HG03175 (cell line): ENCODE measurements at regions not wholly inside any gene's neighbourhood (a gene's known extent, or its start where the extent isn't known, plus 50 kb on each side); places are given as distances from the start of the nearest gene placed in this dataset.

Experiments used
- ATAC-seq: cut with Tn5 transposase; IDR thresholded peaks from one replicate; pipeline ENCODE4 v1.9.1; 2021; ENCODE audit warnings: mild to moderate bottlenecking, moderate library complexity; ENCODE audit not compliant: unreplicated experiment

GRCh38 chr5:56692359-56693219 is 122.8 kb upstream of the MAP3K1 start:
- ATAC-seq, result no peak

- ATAC-seq, result no peak
Observed at GRCh38 chr5:56688402-56688801, 126.9 kb upstream of the MAP3K1 start.

GRCh38 chr5:56686337-56687195 is 128.8 kb upstream of the MAP3K1 start:
- ATAC-seq, result peak; percentile 77

DNA sequence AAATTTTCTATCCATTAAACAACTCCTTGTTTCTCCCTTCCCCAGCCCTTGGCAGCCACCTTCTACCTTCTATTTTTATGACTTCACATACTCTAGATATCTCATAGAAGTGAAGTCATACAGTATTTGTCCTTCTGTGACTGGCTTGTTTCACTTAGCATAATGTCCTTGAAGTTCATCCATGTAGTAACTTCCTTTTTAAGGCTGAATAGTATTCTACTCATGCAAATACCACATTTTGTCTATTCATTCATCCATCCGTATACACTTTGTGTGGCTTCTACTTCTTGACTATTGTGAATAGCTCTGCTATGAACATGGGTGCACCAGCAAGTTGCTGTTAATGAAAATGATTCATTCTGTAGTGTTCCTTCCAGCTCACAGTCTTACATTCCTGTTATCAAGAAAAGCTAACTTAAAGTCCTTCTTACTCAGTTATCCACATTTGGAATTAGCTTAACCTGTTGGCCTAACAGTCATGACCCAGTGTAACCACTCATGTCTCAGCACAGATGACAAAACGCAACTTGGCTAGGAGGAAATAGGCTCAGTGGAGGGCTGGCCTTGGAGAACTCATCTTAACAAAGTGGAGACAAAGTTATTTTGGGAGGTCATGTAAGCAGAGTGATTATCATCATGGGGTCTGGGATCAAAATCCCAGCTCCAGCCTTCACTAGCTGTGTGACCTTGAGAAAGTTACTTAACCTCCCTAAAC is 129.7 kb upstream of the MAP3K1 start:
- ATAC-seq, result peak; percentile 17

DNA sequence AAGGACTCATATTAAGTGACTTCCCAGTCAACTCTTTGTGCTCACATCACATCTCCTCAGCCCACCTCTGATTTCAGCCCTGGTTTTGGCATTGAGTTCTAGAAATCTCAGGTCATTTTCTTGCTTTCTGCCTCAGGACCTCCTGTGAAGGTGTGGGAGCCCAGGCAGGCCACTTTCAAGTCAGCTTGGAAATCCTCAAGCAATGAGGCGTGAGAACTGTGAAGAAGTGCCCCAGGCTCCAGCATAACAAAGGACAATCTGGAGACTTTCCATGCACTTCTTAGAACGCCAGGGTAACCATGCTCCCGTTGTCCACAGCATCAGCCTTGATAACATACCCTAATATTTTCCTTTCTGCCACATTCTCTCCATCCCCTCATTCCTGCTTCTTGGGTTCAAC is 131.2 kb upstream of the MAP3K1 start:
- no peak for ATAC-seq

DNA sequence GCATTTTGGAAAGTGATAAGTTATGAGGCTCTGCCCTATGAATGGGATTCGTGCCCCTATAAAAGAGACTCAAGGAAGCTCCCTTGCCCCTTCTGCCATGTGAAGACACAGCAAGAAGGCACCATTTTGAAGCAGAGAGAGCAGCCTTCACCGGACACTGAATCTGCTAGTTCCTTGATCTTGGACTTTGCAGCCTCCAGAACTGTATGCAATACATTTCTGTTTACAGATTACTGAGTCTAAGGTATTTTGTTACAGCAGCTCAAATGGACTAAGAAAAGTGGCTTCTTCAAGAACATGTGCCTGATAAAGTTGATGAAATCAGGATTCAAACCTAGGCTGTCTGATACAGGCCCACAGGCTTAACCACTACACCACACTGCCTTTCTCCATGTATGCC is 131.6 kb upstream of the MAP3K1 start:
- no peak for ATAC-seq

DNA sequence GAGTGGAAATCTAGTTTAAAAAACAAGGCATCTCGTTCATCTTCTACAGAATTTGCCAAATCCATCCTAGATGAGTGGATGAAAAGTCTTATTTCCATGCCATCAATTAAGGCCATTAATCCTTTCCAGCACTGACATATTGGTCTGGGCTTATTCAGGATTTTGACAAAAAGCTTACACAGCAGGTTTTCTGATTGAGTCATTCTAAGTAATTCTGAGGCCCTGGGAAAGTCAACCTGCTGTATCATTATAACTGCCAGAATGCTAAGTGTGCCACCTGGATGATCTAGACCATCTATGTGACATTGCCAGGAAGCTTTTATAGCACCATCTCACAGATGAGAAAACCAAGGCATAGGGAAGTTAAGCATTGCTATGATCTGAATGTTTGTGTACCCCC is 132.1 kb upstream of the MAP3K1 start:
- no peak for ATAC-seq

DNA sequence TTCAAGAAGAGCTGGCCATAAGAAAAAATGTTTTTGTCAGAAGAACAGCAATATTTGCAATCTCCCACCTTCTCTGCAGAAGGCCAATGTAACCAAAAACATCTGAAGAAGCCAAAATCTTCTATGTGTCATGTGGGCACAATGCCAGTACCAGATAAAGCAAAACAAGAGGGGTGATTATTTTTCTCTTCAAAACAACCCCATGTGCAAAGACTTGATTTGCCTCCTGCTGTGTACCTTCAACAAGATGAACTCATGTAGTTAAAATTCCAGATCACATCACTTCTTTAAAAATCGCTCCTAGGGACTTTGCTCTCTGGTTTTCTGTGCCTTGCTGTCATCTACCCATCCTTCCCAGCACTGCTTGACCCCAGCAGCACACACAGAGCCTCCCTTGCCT is 134.0 kb upstream of the MAP3K1 start:
- no peak for ATAC-seq

- no peak for ATAC-seq
Observed at GRCh38 chr5:56680731-56681130, 134.6 kb upstream of the MAP3K1 start.

DNA sequence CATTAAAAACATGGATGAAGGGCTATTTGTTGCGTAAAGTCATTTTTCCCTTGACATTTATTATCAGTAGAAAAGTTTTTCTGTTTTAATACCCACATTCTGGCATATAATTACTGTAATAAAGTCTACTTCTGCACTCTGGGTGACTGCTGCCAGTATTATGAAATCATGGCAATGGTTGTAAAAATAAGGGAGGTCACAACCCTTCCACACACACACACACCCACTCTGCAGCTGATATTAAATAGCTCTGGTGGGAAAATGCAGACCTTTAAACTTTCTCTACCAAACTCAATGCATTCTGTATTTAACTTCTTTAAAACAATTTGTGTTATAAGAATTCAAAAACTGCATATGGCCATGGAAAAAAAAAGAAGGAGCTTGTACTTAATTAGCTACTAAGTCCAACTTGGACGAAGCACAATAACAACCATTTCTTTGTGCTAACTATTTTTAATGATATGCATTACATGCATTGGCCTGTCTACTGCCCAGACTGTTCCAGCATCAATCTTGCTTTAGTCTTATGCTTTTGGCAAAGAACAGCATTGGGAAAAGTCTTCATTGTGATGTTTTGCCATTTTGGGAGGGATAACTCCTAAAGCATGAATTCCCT is 137.6 kb upstream of the MAP3K1 start:
- ATAC-seq, result no peak

DNA sequence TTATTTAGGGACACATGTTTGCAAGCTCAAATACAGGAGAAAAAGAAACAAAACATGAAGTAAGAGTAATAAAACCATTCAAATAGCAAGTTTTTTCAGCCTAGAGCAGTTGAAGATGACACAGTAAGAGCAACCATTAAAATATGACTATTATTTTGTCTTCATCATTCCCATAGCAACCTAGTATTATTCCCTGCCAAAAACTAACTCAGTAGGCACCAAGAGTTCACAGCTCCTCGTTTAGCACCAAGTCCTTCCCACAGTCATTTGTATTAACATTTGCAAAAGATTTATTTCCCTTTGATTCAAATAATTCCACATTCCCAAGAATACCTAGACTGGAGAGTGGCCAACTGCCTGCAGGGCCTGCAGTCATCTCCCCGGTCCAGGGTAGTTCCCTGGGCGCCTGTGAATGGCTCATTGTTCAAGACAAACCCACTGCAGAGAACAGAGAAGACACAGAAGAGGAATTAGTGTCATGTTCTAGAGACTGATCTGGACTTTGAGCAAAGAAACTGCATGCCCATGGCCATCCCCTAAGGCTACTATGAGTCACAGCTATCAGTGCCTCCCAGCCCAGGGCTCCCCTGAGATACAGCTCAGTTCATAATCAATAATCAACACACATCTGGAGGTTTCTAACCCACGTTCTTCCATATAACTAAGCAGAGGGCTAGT is 139.1 kb upstream of the MAP3K1 start:
- peak; percentile 63 for ATAC-seq

DNA sequence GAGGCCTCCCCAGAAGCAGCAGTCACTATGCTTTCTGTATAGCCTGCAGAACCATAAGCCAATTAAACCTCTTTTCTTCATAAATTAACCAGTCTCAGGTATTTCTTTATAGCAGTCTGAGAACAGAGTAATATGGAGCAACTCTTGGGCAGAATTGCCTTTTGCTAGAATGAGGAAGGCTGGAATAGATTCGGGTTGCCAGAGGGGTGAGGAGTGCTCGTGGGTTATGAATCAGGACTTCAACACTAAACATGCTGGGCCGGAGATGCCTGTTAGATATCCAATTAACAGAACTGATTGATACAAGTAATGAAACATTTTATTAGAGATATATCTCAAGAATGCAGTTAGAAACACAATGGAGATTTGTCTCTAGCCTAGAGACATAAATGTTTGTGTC is 140.9 kb upstream of the MAP3K1 start:
- ATAC-seq, result no peak

DNA sequence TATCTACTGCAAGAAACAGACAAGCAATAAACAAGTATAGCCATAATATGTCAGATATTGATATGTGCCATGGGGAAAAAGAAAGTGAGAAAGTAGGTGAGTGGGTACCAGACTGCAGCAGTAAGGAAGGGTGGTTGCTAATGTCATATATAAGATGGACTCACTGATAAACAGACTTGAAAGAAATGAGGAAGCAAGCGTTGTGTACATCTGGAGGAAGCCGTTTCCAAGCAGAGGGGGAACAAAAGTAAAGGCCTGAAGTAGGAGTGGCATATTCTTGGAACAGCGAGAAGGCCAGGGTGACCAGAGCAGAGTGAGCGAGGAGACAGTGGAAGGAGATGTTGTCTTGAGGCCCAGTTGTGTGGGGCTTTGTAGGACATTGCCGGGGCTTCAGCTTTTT is 142.2 kb upstream of the MAP3K1 start:
- no peak for ATAC-seq

DNA sequence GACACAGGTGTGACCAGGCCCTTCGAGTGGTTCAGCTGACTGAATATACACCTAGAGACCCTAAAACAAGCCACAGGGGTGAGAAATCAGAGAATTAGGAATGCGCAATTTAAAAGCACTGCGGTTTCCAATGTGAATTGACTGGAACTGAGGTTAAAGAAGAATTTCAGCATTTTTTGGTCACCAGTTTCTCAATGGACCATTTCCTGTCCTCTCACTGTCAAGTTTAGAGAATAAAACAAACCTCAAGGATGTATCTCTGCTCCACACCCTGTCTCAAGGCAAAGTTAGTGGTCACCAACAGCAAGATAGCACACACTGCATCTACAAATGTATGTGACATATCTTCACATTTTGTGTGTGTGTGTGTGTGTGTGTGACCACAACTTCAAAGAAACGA is 143.8 kb upstream of the MAP3K1 start:
- no peak for ATAC-seq

GRCh38 chr5:56670916-56671315 is 144.4 kb upstream of the MAP3K1 start:
- ATAC-seq, result no peak

DNA sequence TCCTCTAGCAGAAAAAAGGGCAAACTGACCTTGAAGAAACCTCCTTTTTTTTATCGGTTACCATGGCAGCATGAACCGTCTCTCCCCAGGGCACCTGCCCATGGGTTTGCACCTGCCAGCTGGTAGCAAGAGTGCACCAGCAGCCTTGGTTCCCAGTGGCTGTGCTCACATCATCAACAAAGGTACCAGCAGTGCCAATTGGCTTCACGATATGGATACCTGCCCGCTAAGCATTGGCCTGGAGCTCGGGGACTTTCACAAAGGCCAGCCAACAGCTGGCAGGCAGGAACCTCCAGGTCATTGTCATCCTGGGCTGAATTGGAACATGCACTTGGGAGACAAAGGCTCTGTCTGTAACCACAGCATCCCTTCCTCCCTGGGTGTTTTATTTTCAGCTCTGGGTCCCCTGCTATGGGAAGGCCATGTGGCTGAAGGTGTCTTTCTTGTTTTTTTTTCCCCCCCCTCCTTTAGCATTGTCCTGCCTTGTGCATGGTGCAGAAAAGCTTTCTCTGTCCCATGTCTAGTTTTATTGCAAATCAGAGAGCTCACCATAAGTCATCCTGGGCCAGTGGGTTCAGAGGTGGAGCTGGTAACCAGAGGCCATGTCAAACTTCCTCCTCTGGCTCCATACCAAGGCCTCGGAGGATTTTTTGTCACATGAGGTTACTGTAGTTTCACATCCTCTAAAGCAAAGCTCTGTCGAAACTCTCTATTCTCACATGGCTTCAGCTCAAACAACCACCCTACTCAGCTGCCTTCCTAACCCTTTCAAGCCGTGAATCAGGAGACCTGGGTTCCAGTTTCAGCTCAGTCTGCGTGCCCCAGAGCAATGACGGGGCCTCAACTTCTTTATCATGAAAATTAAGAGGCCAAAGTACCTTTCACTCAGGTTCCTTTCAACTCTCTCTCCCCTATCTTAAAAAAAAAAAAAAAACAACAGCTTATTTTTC is 145.5 kb upstream of the MAP3K1 start:
- ATAC-seq, result peak; percentile 95

DNA sequence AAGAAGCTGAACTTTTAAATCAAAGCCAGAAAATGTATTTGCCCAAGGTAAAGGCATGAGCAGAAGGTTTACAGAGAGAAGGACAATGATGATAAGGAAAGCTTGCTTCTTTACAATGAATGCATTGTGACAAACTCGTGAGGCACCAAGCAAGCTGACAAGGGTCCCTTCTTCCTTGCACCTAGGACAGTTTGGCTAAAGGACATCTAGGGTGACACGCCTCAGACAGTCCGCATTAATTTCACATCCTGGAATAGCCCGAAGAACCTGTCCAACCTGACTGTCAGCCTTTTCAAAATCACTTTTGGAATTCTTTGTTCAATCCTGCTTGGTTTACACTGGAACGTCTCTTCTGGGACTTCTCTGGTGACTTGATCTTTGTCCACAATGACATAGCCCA is 146.4 kb upstream of the MAP3K1 start:
- no peak for ATAC-seq

DNA sequence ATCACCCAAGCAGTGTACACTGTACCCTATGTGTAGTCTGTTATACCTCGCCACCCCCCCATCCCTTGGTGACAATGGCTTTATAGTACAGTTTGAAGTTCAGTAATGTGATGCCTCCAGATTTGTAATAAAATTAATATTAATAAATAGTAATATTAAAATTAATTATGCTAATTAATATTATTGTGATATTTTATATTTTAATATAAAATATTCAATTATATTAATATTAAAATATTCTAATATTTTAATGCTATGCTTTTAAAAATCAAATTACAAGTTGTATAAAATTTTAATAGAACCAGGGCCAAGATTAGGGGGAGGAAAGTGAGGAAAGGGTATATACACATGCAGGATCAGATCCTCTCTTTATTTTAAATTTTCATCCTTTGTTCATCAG is 147.7 kb upstream of the MAP3K1 start:
- no peak for ATAC-seq

DNA sequence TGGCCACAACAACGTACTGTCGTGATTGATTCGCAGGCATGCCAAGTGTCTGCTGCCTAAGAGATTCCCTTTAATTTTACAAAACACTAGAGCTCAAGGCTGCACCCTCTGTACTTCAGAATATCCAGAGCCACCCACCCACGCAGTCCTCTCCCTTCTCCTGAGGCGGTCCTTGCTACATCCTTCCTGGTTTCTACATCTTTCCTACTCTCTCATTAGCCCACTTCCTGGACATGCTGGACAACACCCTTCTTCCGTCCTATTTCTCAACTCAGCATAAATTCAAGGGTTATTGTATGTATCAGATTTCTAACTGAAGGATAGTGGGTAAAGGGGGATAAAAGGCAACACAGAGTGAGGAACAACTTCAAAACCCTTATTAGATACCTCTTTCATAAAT is 148.4 kb upstream of the MAP3K1 start:
- no peak for ATAC-seq
